HG02623 (cell line): ENCODE measurements at regions not wholly inside any gene's neighbourhood (a gene's known extent, or its start where the extent isn't known, plus 50 kb on each side); places are given as distances from the start of the nearest gene placed in this dataset.
"Not testable (repeated sequence)": the region's sequence is repeated elsewhere in the genome, so short reads cannot be mapped to it uniquely, and the experiment has no call there.

ENCODE experiments used
- ATAC-seq: cut with Tn5 transposase; IDR thresholded peaks from one replicate; pipeline ENCODE4 v1.9.1; 2021; ENCODE audit warnings: moderate library complexity; ENCODE audit not compliant: unreplicated experiment

GRCh38 chr9:3660936-3661335 is 135.1 kb upstream of the RFX3 start:
- no peak for ATAC-seq

DNA sequence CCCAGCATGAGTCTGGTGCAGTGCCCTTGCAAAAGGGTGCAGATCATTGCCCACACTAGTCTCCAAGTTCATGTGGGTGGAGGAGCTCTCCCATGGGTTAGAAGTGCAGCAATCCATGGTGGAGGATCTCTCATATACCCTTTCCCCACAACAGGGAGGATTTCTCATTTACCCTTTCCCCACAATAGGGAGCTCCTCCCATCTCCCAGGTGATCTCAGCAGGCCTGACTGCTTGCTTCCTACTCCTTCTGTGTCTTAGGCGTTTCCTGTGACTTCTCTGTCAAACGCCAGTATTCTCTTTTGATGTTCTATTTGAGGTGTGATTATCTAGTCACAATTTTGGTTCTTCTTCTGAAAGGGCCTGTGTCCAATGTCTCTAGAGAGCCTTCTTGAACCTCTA is 133.8 kb upstream of the RFX3 start:
- no peak for ATAC-seq

- no peak for ATAC-seq
These were observed 133.2 kb upstream of the RFX3 start for GRCh38 chr9:3658964-3659363.

- no peak for ATAC-seq
These were observed 130.4 kb upstream of the RFX3 start for GRCh38 chr9:3656224-3656623.

DNA sequence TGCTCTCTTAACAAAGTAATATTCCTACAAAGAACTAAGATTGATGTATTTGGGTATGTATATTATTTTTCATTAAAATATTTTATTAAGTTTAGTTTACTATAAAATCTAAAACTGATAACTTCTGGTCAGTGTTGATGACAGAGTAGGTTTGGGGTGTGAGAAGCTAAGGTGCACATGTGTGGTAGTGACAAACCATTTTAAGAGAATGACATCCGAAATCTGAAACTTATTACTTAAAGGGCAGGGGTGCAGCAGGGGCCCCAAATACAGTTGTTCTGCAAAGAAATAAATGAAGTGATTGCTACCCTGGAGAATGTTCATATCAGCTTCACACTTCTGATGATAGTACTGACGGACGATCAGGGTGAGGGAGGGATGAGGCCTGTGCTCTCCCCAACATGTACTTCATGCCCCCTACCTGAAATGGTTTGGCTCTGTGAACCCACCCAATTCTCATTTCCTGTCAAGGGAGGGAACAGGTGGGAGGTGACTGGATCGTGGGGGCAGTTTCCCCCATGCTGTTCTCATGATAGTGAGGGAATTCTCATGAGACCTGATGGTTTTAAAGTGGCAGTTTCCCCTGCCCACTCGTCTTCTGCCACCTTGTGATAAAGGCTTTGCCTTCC is 125.3 kb upstream of the RFX3 start:
- no peak for ATAC-seq

DNA sequence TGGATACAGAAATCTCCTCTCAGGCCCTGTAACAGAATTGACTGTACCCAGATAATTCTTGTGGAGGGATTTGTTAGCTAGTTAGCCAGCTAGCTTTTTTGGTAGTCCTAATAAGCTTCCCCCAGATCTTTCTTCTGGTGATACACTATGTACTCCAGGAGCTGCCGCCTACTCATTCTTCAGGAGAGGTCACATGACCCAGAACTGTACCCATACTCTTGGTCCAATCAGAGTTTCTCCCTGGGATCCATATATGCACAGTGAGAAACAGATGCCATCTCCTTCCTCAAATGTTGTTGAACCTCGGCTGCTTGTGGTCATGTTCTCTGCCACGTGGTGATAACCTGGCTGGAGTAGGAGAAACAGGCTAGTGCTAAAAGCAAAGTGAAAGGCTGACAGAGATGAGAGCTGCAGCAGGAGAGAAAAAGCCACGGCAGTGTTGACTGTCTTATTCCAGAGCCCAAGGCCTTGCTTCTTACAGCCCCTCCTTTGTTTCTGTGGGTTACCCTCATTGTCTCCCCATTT is 123.0 kb upstream of the RFX3 start:
- ATAC-seq: no peak

DNA sequence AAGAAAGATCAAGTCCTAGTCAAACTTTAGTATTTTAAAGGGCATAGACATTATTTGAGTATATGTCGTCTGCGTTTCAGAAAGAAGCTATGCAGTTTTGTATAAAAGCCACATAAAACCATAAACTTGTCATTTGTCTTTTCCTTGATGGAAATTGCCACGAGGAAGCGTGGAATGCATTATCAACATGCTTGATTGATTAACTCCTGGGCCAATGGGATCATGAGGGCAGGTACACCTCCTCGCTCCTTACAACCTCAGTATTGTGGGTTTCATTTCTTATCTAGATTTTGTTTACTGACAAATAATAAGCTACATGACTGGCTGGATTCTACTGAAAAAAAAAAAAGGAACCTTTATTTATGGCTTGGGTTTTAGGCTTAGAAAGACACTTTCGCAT is 122.5 kb upstream of the RFX3 start:
- no peak for ATAC-seq

GRCh38 chr9:3647652-3648051 is 121.9 kb upstream of the RFX3 start:
- ATAC-seq: no peak

DNA sequence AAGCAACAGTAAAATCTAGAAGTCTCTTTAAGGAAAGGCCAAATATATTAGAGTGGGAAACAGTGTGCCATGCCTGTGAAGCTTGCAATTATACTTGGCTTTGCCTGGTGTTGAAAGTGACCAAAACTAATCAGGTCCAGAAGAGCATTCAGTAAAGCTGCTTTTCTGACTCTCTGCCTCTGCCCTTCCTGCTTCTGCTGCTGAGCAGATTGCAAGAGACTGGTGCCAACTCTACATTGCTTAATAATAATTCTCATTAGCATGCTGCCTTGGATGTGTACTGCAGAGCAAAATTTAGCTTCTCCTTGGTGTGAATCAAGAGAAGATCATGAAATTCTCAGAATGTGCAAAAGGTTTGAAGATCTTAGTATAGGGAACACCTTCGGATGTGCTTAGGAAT is 120.4 kb upstream of the RFX3 start:
- no peak for ATAC-seq

DNA sequence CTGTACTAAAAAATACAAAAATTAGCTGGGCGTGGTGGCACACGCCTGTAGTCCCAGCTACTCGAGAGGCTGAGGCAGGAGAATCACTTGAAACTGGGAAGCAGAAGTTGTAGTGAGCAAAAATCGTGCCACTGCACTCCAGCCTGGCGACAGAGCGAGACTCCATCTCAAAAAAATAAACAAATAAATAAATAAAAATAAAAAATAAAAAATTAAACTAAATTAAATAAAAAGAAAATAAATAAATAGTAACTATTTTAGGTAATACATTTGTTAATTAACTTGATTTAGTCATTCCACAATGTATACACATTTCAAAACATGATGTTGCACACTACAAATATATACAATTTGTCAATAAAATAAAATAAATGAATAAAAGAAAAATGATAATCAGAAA is 116.3 kb upstream of the RFX3 start:
- not testable (repeated sequence) for ATAC-seq

- ATAC-seq: no peak
These were observed 103.7 kb upstream of the RFX3 start for GRCh38 chr9:3629495-3629894.

DNA sequence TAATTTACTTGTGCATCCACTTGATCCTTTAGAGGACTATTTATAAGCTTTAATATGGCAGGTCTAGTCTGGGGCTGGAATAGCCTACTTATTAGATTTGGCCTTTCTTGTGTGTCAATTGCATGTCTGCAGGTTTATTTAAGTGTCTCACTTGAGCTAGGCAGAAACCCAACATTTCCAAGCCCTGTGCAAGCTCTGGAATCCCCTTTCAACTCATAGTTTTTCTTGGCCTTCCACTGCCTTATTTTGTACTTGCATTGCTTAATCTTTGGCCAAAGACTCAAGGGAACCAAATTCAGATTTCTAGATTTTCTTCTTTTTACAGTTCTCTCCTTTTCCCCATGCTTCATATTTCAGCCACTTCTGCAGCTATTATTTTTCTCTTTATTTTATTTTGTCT is 102.4 kb upstream of the RFX3 start:
- ATAC-seq: no peak

DNA sequence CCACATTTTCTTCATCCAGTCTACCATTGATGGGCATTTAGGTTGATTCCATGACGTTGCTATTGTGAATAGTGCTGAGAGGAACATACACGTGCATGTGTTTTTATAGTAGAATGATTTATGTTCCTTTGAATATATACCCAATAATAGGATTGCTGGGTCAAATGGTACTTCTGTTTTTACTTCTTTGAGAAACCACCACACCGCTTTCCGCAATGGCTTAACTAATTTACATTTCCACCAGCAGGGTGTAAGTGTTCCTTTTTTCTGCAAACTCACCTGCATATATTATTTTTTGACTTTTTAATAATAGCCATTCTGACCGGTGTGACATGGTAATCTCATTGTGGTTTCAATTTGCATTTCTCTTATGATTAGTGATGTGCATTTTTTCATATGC is 82.2 kb upstream of the RFX3 start:
- peak; percentile 75 for ATAC-seq

- no peak for ATAC-seq
These were observed 74.9 kb upstream of the RFX3 start for GRCh38 chr9:3600672-3601071.

- no peak for ATAC-seq
These were observed 72.0 kb upstream of the RFX3 start for GRCh38 chr9:3597792-3598191.

DNA sequence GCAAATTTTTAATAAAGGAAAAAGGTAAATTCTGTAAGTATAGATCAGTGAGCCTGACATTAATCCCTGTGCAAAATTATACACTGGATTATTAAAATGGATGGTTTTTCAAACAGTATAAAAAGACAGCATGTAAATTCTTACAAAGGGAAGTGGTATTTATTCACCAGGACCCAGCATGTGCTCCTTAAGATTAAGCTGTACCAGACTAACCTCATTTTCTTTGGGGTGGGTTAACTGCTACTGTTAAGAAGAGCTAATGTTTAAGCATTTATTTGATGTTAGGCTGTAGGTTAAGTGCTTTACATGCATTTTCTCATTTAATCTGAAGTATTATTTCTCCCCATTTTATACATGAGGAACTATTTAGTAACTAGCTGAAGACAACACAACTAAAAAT is 60.3 kb upstream of the RFX3 start:
- ATAC-seq: no peak

DNA sequence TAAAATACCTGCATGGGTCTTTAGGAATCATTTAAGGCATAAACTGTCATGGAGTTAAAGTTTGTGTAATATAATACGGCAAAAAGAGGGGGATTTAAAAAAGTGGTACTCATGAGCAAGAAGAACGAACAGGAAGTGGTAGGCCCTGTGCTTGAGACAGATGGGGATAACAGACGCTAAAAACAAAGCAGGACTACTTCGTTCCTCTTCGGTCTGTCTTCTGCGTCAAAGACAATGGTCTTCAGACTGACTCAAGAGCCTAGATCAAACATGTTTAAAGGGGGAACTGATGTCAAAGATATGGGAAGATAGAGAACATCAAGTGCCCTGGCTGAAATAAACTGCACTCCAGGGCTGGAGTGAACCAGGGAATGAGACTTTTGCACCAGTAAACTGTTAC is 59.8 kb upstream of the RFX3 start:
- ATAC-seq: no peak

GRCh38 chr9:3578786-3579185 is 53.0 kb upstream of the RFX3 start:
- no peak for ATAC-seq

GRCh38 chr9:3576328-3576727 is 50.5 kb upstream of the RFX3 start:
- ATAC-seq: no peak

GRCh38 chr9:3575821-3576220 is 50.0 kb upstream of the RFX3 start:
- no peak for ATAC-seq
